ENCODE measurements at regions not wholly inside any gene's neighbourhood (a gene's known extent, or its start where the extent isn't known, plus 50 kb on each side); places are given as distances from the start of the nearest gene placed in this dataset.

DNA sequence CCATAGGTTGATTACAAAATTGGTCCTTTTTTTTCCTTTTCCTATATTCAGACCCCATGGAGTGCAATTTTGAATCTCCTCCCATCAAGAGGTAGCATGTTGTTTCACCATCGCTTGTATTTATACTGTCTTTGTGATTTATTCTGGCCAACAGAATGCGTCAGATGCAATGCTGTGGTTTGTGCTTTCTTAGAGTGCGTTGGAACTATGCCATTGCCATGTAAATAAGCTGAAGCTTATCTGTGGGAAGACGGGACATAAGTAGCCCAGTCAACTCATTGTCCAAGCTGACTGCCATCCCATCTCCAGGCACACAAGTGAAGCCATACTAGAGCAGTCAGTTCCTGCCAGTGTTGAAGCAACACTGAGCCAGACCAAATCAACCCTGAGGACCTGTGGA lies 1339.3 kb upstream of the GOT2 start:
- intact Hi-C loops (cut with DNase I) = no loop called here
- DNase-seq (no peak), ATAC-seq (no peak)
- TF ChIP-seq, protein P1, sequence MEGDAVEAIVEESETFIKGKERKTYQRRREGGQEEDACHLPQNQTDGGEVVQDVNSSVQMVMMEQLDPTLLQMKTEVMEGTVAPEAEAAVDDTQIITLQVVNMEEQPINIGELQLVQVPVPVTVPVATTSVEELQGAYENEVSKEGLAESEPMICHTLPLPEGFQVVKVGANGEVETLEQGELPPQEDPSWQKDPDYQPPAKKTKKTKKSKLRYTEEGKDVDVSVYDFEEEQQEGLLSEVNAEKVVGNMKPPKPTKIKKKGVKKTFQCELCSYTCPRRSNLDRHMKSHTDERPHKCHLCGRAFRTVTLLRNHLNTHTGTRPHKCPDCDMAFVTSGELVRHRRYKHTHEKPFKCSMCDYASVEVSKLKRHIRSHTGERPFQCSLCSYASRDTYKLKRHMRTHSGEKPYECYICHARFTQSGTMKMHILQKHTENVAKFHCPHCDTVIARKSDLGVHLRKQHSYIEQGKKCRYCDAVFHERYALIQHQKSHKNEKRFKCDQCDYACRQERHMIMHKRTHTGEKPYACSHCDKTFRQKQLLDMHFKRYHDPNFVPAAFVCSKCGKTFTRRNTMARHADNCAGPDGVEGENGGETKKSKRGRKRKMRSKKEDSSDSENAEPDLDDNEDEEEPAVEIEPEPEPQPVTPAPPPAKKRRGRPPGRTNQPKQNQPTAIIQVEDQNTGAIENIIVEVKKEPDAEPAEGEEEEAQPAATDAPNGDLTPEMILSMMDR (IDR thresholded peaks at IDR 0.05) = no peak
- no peak for TF ChIP-seq POLR2A (IDR thresholded peaks at IDR 0.05)
- WGBS, 2 donors = 51 to 55% methylated on average over 4 of the region's 4 CpGs
- no peaks in the 10 kb centered on the region for H3K27me3 ChIP-seq
- H3K27ac ChIP-seq = no peak overlapping the region
- no peak overlapping the region for H3K4me3 ChIP-seq
- H3K36me3 ChIP-seq (replicated peaks in 1 of 2; ENCODE audit: insufficient read depth in 1 of 2, low read depth in 2 of 2) = no peaks in the 10 kb centered on the region
- no peaks in the 10 kb centered on the region for H3K9me3 ChIP-seq
- H3K4me1 ChIP-seq = no peaks in the 10 kb centered on the region

DNA sequence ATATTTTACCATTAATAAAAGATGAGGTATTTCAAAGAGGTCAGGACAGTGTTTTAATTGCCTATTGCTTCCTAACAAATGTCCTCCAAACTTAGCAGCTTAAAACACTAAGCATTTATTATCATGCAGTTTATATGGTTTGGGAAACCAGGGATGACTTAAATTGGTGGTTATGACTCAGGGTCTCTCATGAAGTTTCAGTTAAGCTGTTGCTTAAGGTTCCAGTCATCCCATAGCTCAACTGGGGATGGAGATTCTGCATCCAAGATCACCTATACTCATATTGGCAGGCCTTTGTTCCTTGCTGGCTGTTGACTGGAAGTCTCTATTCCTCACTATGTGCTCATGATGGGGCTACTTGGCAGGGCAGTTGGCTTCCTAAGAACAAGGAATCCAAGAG lies 1329.9 kb upstream of the GOT2 start:
- Histone ChIP-seq H3K9me3 (no peaks in the 10 kb centered on the region), H3K27me3 (no peaks in the 10 kb centered on the region), H3K4me3 (no peak overlapping the region), H3K27ac (no peak overlapping the region), H3K4me1 (no peaks in the 10 kb centered on the region), H3K36me3 (replicated peaks in 1 of 2; ENCODE audit: insufficient read depth in 1 of 2, low read depth in 2 of 2) (no peaks in the 10 kb centered on the region)
- TF ChIP-seq, protein P1 (IDR thresholded peaks at IDR 0.05) = no peak
- no peak for TF ChIP-seq POLR2A (IDR thresholded peaks at IDR 0.05)
- ATAC-seq (no peak), DNase-seq (no peak)
- intact Hi-C loops (cut with DNase I) = no loop called here

DNA sequence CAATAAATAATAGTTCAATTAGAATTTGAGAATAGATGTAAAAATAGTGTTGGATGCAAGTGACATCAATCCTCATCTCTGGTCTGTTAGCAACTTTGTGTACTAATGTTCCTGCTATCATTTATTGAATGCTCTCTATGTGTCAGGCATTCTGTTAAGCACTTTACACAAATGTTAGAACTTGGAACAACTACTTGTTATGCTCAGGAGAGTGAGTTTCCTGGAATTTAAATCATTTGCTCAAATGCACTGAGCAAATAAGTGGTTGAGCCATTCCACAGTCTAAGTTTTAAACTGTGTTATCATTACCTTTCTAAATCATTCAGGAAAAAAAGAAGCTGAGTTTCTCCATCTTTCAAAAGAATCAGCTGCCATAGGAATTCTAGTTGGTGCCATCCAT lies 1327.3 kb upstream of the GOT2 start:
- intact Hi-C loops (cut with DNase I) = no loop called here
- DNase-seq (no peak), ATAC-seq (no peak)
- TF ChIP-seq POLR2A (IDR thresholded peaks at IDR 0.05) = no peak
- TF ChIP-seq, protein P1 (IDR thresholded peaks at IDR 0.05) = no peak
- no peak overlapping the region for H3K4me3 ChIP-seq
- H3K36me3 ChIP-seq (replicated peaks in 1 of 2; ENCODE audit: insufficient read depth in 1 of 2, low read depth in 2 of 2) = no peaks in the 10 kb centered on the region
- H3K27ac ChIP-seq = no peak overlapping the region
- no peaks in the 10 kb centered on the region for H3K27me3 ChIP-seq
- no peaks in the 10 kb centered on the region for H3K9me3 ChIP-seq
- no peaks in the 10 kb centered on the region for H3K4me1 ChIP-seq

DNA sequence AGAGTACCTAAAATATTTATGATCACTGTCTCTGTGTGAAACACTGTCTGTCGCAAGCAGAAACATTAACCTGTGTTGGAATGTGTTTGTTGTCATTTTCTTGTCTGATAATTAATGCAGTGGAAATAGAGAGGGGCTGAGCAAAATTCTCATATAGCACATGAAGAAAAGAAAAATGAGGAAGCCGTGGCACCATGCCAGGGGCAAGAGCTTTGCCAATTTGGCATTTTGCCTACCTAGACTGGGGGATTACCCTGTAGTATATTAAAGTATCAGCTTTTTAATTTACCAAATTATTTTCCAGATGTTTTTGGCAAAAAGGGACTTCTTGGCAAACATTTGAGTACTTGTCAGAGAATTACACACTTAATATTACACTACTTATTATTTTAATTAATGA lies 1326.6 kb upstream of the GOT2 start:
- no peak for TF ChIP-seq POLR2A (IDR thresholded peaks at IDR 0.05)
- TF ChIP-seq, protein P1 (IDR thresholded peaks at IDR 0.05) = no peak
- no peaks in the 10 kb centered on the region for H3K4me1 ChIP-seq
- DNase-seq (peak in 3 of 4 donors; percentile 4 to 19 (median 13)), ATAC-seq (no peak)
- no peaks in the 10 kb centered on the region for H3K36me3 ChIP-seq (replicated peaks in 1 of 2; ENCODE audit: insufficient read depth in 1 of 2, low read depth in 2 of 2)
- no peaks in the 10 kb centered on the region for H3K27me3 ChIP-seq
- H3K4me3 ChIP-seq = no peak overlapping the region
- no peak overlapping the region for H3K27ac ChIP-seq
- intact Hi-C loops (cut with DNase I) = no loop called here
- WGBS, 2 donors = 5 to 17% methylated on average over 2 of the region's 2 CpGs
- H3K9me3 ChIP-seq = no peaks in the 10 kb centered on the region

DNA sequence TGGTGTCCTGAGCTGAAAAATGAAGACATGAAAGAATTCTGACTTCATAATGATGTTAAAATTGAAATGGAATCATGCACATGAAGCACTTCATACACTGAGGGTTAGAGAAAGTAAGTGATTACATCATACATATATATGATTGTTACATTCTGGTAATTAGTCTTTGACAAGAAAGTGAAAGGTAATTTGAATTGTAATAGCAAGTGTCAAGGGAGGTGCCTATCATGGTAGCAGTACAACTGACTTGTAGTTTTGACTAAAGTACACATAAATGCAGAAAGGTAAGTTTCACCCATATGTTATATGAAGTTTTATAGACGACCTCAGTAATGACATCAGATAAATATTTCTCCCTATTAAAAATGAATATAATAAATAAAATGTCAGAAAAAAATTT lies 1325.0 kb upstream of the GOT2 start:
- H3K4me3 ChIP-seq = no peak overlapping the region
- no peak overlapping the region for H3K27ac ChIP-seq
- intact Hi-C loops (cut with DNase I) = no loop called here
- H3K27me3 ChIP-seq = no peaks in the 10 kb centered on the region
- H3K4me1 ChIP-seq = no peaks in the 10 kb centered on the region
- no peaks in the 10 kb centered on the region for H3K36me3 ChIP-seq (replicated peaks in 1 of 2; ENCODE audit: insufficient read depth in 1 of 2, low read depth in 2 of 2)
- H3K9me3 ChIP-seq = no peaks in the 10 kb centered on the region
- ATAC-seq (no peak), DNase-seq (no peak)
- 21 to 23% methylated on average over 1 of the region's 1 CpG for WGBS, 2 donors
- TF ChIP-seq, protein P1 (IDR thresholded peaks at IDR 0.05) = no peak
- TF ChIP-seq POLR2A (IDR thresholded peaks at IDR 0.05) = no peak
